GM12873 (cell line): ENCODE measurements at regions not wholly inside any gene's neighbourhood (a gene's known extent, or its start where the extent isn't known, plus 50 kb on each side); places are given as distances from the start of the nearest gene placed in this dataset.

Source experiments
- CTCF ChIP-seq: IDR thresholded peaks from 2 replicates; pipeline ENCODE4 v1.5.1; 2012; ENCODE audit warnings: low read depth, mild to moderate bottlenecking, moderate library complexity, low read length, control low read depth; ENCODE audit not compliant: insufficient read depth; ENCODE audit errors: missing control alignments

DNA sequence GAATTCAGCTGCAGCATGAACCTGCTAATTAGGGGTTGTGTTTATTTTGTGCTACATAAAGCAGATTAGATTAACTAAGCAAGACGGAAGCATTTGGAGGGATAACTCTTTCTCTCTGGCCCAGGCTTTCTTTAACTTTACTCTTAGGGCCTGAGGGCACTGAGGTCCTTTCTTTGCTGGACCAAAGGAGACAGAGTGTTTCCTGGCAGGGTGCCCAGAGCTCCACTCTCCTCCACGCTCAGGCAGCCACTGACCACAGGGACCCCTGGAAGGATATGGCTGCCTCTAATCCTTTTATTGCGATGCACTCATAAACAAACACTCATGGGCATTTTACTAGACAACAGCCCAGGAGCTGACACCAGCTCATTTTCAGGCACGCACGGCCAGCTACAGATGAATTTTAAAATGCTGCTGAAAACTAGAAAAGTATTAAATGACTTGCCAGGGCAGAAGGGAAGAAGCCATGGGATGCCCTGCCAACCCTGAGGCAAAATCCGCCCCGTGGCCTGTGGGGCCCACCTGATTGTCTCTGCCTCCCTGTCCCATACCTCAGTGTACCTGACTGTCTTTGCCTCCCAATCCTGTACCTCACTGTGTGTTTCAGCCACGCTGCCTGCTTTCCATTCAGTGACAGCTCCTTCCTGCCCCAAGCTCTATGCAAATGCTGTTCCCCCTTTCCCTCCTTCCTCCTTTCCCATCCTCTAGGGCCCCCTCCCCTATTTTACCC lies 192.6 kb upstream of the NAV2 start:
- no peak for TF ChIP-seq CTCF

DNA sequence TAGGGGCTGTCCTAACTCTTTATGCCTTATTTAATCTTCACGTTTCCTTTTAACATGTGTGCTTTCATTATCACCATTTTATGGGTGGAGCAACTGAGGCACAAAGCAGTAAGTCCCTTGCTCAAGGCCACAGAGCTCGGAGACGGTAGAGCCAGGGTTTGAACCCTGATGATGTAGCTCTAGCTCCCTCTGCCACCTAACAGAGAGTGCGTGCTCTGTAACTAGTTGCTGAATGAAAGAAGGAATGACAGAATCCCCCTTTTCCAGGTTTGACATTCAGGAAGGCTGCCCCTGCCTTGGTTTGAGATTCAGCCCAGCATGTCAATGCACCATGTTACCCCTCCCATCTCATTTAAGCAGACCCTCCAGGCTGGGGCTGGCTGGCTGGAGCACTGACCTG lies 193.3 kb upstream of the NAV2 start:
- no peak for TF ChIP-seq CTCF

- no peak for TF ChIP-seq CTCF
Observed at GRCh38 chr11:19513253-19513652, 199.4 kb upstream of the NAV2 start.

DNA sequence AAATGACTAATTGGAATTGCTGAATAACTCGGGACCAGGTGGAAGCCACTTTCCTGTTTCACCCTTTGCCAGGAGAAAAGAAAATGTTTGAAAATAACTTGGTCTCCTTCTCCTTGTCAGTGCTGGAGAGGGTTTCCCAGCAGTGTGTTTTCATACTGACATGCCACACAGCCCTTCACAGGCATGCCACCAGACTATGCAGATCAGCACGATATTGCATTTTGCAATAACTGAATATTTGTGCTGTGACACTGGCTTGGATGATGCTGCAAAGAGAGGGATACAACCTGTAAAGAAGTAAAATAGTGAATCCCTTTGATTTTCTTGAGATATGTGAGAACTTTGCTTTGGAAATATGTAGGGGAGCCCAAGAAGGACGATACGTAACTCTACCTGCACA lies 200.0 kb upstream of the NAV2 start:
- TF ChIP-seq CTCF, result no peak

DNA sequence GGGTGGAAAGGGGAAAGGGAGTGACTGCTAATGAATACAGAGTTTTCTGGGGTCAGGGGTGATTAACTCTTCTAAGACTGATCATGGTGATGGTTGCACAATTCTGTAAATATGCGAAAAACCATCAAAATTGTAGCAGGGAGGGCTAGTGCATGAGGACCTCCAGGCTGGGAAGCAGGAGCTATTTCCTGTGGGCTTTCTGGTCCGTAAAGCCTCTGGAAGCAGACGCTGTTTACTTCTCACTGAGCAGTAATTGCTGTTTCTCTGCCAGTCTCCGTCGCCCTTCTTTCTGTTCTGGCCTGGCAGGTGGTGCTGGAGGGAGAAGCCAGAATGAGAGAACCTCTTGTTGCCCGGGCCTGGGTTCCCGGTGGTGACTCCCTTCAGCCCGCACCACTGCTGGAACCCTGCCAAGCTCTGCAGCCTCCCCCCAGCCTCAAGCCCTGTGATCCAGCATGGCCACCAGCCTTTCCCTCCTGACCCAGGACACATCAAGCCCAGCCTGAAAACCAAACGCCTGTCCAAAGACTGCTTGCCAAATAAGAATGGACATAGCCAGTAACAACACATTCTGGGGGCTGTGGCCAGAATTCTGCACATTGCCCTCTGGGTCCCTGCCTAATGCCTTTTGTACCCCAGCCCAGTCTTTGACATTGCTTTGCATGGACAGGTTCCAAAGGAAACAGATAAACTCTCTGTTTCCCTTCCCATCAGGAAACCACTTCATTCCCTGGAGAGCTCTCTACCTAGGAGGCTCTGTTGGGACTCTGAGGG lies 201.0 kb upstream of the NAV2 start:
- no peak for TF ChIP-seq CTCF

- TF ChIP-seq CTCF, result no peak
Observed at GRCh38 chr11:19511066-19511412, 201.6 kb upstream of the NAV2 start.

- TF ChIP-seq CTCF, result no peak
Observed at GRCh38 chr11:19510468-19510867, 202.2 kb upstream of the NAV2 start.
